ENCODE measurements at regions not wholly inside any gene's neighbourhood (a gene's known extent, or its start where the extent isn't known, plus 50 kb on each side); places are given as distances from the start of the nearest gene placed in this dataset.

- TF ChIP-seq, protein P1, sequence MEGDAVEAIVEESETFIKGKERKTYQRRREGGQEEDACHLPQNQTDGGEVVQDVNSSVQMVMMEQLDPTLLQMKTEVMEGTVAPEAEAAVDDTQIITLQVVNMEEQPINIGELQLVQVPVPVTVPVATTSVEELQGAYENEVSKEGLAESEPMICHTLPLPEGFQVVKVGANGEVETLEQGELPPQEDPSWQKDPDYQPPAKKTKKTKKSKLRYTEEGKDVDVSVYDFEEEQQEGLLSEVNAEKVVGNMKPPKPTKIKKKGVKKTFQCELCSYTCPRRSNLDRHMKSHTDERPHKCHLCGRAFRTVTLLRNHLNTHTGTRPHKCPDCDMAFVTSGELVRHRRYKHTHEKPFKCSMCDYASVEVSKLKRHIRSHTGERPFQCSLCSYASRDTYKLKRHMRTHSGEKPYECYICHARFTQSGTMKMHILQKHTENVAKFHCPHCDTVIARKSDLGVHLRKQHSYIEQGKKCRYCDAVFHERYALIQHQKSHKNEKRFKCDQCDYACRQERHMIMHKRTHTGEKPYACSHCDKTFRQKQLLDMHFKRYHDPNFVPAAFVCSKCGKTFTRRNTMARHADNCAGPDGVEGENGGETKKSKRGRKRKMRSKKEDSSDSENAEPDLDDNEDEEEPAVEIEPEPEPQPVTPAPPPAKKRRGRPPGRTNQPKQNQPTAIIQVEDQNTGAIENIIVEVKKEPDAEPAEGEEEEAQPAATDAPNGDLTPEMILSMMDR (conservative IDR thresholded peaks at IDR 0.05) = no peak
- TF ChIP-seq EZH2 (IDR thresholded peaks at IDR 0.05; ENCODE audit: low read depth) = no peak
Measured at GRCh38 chr1:201766131-201766866, 62.7 kb upstream of the IPO9 start.
